GM23248 (cell line): ENCODE measurements at regions not wholly inside any gene's neighbourhood (a gene's known extent, or its start where the extent isn't known, plus 50 kb on each side); places are given as distances from the start of the nearest gene placed in this dataset.

Source experiments
- EZH2 ChIP-seq: fragments of 200-600 bp; sonication (generic); IDR thresholded peaks from 2 replicates; pipeline ENCODE4 v1.6.1; 2018; ENCODE audit warnings: antibody characterized with exemption, mild to moderate bottlenecking; ENCODE audit not compliant: insufficient read depth, poor library complexity, severe bottlenecking
- EZH2phosphoT487 ChIP-seq: fragments of 200-600 bp; sonication (generic); IDR thresholded peaks from 2 replicates; pipeline ENCODE4 v1.6.1; 2018; ENCODE audit warnings: antibody characterized with exemption, moderate library complexity, mild to moderate bottlenecking, low read depth; ENCODE audit not compliant: insufficient read depth

- TF ChIP-seq EZH2: no peak
- TF ChIP-seq EZH2phosphoT487: no peak
Observed at GRCh38 chr15:87569581-87569980, 687.0 kb downstream of the NTRK3 start.
